Astrocyte (in vitro differentiated cells and primary cell): ENCODE measurements at regions not wholly inside any gene's neighbourhood (a gene's known extent, or its start where the extent isn't known, plus 50 kb on each side); places are given as distances from the start of the nearest gene placed in this dataset.

Experiments
- DNase-seq: peaks from one replicate; pipeline ENCODE4 v3.0.0-alpha.2; 2010; ENCODE audit warnings: low read depth
- FAIRE-seq: peaks from 2 replicates; lab custom pipeline; 2011; peaks lifted over from hg19 to GRCh38; lab: Jason Lieb, UNC
- H2AFZ ChIP-seq: 2 replicates; pipeline ENCODE4 v1.6.0; 2012; ENCODE audit warnings: low read depth, low read length, inconsistent platforms
- H3K27ac ChIP-seq: 2 replicates; pipeline ENCODE4 v1.5.1; 2011; ENCODE audit warnings: low read depth, low read length, inconsistent platforms
- H3K27me3 ChIP-seq: 2 replicates; pipeline ENCODE4 v1.6.0; 2011; ENCODE audit warnings: low read length, inconsistent platforms; ENCODE audit not compliant: insufficient read depth
- H3K36me3 ChIP-seq: 2 replicates; pipeline ENCODE4 v1.5.1; 2011; ENCODE audit warnings: low read length, inconsistent platforms; ENCODE audit not compliant: insufficient read depth
- H3K4me1 ChIP-seq: 2 replicates; pipeline ENCODE4 v1.5.1; 2011; ENCODE audit warnings: low read length, inconsistent platforms; ENCODE audit not compliant: insufficient read depth
- H3K4me2 ChIP-seq: 2 replicates; pipeline ENCODE4 v1.6.0; 2012; ENCODE audit warnings: low read length, inconsistent platforms
- H3K4me3 ChIP-seq: 2 replicates; pipeline ENCODE4 v1.5.1; 2011; ENCODE audit warnings: low read depth, mild to moderate bottlenecking, low read length, inconsistent platforms; ENCODE audit not compliant: insufficient read depth
- H3K79me2 ChIP-seq: 2 replicates; pipeline ENCODE4 v1.6.0; 2012; ENCODE audit warnings: mild to moderate bottlenecking, low read length, inconsistent platforms; ENCODE audit not compliant: insufficient read depth
- H3K9ac ChIP-seq: 2 replicates; pipeline ENCODE4 v1.6.0; 2012; ENCODE audit warnings: mild to moderate bottlenecking, low read length, inconsistent platforms
- H3K9me3 ChIP-seq: 2 replicates; pipeline ENCODE4 v1.5.1; 2012; ENCODE audit warnings: low read depth, mild to moderate bottlenecking, low read length, inconsistent platforms; ENCODE audit not compliant: insufficient read depth
- H4K20me1 ChIP-seq: 2 replicates; pipeline ENCODE4 v1.6.0; 2012; ENCODE audit warnings: low read length, inconsistent platforms; ENCODE audit not compliant: insufficient read depth
- H3K27ac Mint-ChIP-seq: one replicate; pipeline ENCODE4 v1.8.0; 2021; ENCODE audit warnings: mild to moderate bottlenecking, mixed read lengths; ENCODE audit not compliant: unreplicated experiment
- H3K27me3 Mint-ChIP-seq: one replicate; pipeline ENCODE4 v1.8.0; 2021; ENCODE audit warnings: low read depth, mixed read lengths; ENCODE audit not compliant: unreplicated experiment
- H3K36me3 Mint-ChIP-seq: one replicate; pipeline ENCODE4 v1.8.0; 2021; ENCODE audit warnings: low read depth, mixed read lengths; ENCODE audit not compliant: unreplicated experiment
- H3K4me1 Mint-ChIP-seq: one replicate; pipeline ENCODE4 v1.8.0; 2021; ENCODE audit warnings: low read depth, mixed read lengths; ENCODE audit not compliant: unreplicated experiment
- H3K4me3 Mint-ChIP-seq: one replicate; pipeline ENCODE4 v1.8.0; 2021; ENCODE audit warnings: mild to moderate bottlenecking, moderate library complexity, mixed read lengths; ENCODE audit not compliant: unreplicated experiment
- H3K9me3 Mint-ChIP-seq: one replicate; pipeline ENCODE4 v1.8.0; 2021; ENCODE audit warnings: mild to moderate bottlenecking, mixed read lengths; ENCODE audit not compliant: unreplicated experiment
- CTCF ChIP-seq: IDR thresholded peaks from 2 replicates; pipeline ENCODE4 v1.5.1; 2011; ENCODE audit warnings: low read depth, mild to moderate bottlenecking, inconsistent platforms, low read length, moderate library complexity; ENCODE audit not compliant: insufficient read depth
- EZH2 ChIP-seq: IDR thresholded peaks from 2 replicates; pipeline ENCODE4 v1.6.1; 2012; ENCODE audit warnings: mild to moderate bottlenecking, low read length, inconsistent platforms; ENCODE audit not compliant: insufficient read depth

GRCh38 chr5:118531276-118531675 lies 457.1 kb downstream of the DTWD2 start:
- no peak overlapping the region for H3K4me3 Mint-ChIP-seq
- TF ChIP-seq CTCF = no peak
- TF ChIP-seq EZH2 = no peak
- Histone ChIP-seq H3K9ac (no peak overlapping the region), H3K27ac (no peak overlapping the region), H3K79me2 (no peaks in the 10 kb centered on the region), H3K9me3 (no peaks in the 10 kb centered on the region), H3K36me3 (no peaks in the 10 kb centered on the region), H3K27me3 (no peaks in the 10 kb centered on the region), H3K4me3 (no peak overlapping the region), H3K4me2 (no peak overlapping the region), H3K4me1 (no peaks in the 10 kb centered on the region), H2AFZ (no peak overlapping the region), H4K20me1 (no peaks in the 10 kb centered on the region)
- H3K27ac Mint-ChIP-seq = no peak overlapping the region
- peaks cover 2% of the 10 kb centered on the region for H3K9me3 Mint-ChIP-seq
- H3K4me1 Mint-ChIP-seq = peaks cover 11% of the 10 kb centered on the region
- DNase-seq = no peak
- no peak for FAIRE-seq
- H3K36me3 Mint-ChIP-seq = no peaks in the 10 kb centered on the region
- H3K27me3 Mint-ChIP-seq = no peaks in the 10 kb centered on the region

- Histone ChIP-seq H4K20me1 (no peaks in the 10 kb centered on the region), H3K4me3 (no peak overlapping the region), H3K9me3 (no peaks in the 10 kb centered on the region), H3K9ac (no peak overlapping the region), H3K4me2 (no peak overlapping the region), H3K27ac (no peak overlapping the region), H2AFZ (no peak overlapping the region), H3K27me3 (no peaks in the 10 kb centered on the region), H3K36me3 (no peaks in the 10 kb centered on the region), H3K4me1 (no peaks in the 10 kb centered on the region), H3K79me2 (no peaks in the 10 kb centered on the region)
- no peak for DNase-seq
- FAIRE-seq = no peak
- Mint-ChIP-seq H3K4me1 (peaks cover 11% of the 10 kb centered on the region), H3K27me3 (no peaks in the 10 kb centered on the region), H3K27ac (no peak overlapping the region), H3K9me3 (peaks cover 2% of the 10 kb centered on the region), H3K36me3 (no peaks in the 10 kb centered on the region), H3K4me3 (no peak overlapping the region)
- TF ChIP-seq EZH2 (no peak), CTCF (no peak)
Observed at GRCh38 chr5:118529361-118530144, 458.8 kb downstream of the DTWD2 start.

GRCh38 chr5:118522626-118523025 lies 465.7 kb downstream of the DTWD2 start:
- Histone ChIP-seq H3K9ac (no peak overlapping the region), H2AFZ (no peak overlapping the region), H3K9me3 (no peaks in the 10 kb centered on the region), H3K4me2 (no peak overlapping the region), H3K4me3 (no peak overlapping the region), H3K79me2 (no peaks in the 10 kb centered on the region), H3K27ac (no peak overlapping the region), H3K36me3 (no peaks in the 10 kb centered on the region), H3K27me3 (no peaks in the 10 kb centered on the region), H3K4me1 (no peaks in the 10 kb centered on the region), H4K20me1 (no peaks in the 10 kb centered on the region)
- Mint-ChIP-seq H3K27ac (no peak overlapping the region), H3K4me3 (no peak overlapping the region), H3K27me3 (peaks cover 3% of the 10 kb centered on the region), H3K9me3 (no peaks in the 10 kb centered on the region), H3K36me3 (no peaks in the 10 kb centered on the region), H3K4me1 (no peaks in the 10 kb centered on the region)
- DNase-seq (no peak), FAIRE-seq (no peak)
- TF ChIP-seq CTCF = no peak
- TF ChIP-seq EZH2 = no peak
